ENCODE measurements at regions not wholly inside any gene's neighbourhood (a gene's known extent, or its start where the extent isn't known, plus 50 kb on each side); places are given as distances from the start of the nearest gene placed in this dataset.

GRCh38 chr14:104315625-104316024 lies 177.2 kb downstream of the KIF26A start (continued):
- no peak for TF ChIP-seq CTCF (conservative IDR thresholded peaks at IDR 0.05; ENCODE audit: low read depth in 2 of 2)
- no peak for TF ChIP-seq JUNB (IDR thresholded peaks at IDR 0.05; ENCODE audit: unreplicated experiment)
- TF ChIP-seq EZH2phosphoT487 (IDR thresholded peaks at IDR 0.05; ENCODE audit: unreplicated experiment) = no peak
- TF ChIP-seq ZNF114 (CRISPR knock-in tag; IDR thresholded peaks at IDR 0.05) = no peak
- no peak for TF ChIP-seq REST (IDR thresholded peaks at IDR 0.05; ENCODE audit: unreplicated experiment)
- TF ChIP-seq NANOG (IDR thresholded peaks at IDR 0.05; ENCODE audit: borderline replicate concordance) = no peak

GRCh38 chr14:104316121-104316722 lies 177.8 kb downstream of the KIF26A start:
- H3K36me3 ChIP-seq (ENCODE audit: insufficient read depth) = no peaks in the 10 kb centered on the region
- DNase-seq (ENCODE audit: low spot score) (no peak), ATAC-seq (no peak)
- no peaks in the 10 kb centered on the region for H3K4me1 ChIP-seq (ENCODE audit: insufficient read depth)
- H3K9me2 ChIP-seq (ENCODE audit: insufficient read depth) = no peaks in the 10 kb centered on the region; the same call in 1 of the 2 replicates
- H3K4me3 ChIP-seq = no peak overlapping the region
- Mint-ChIP-seq H3K36me3 (ENCODE audit: low read depth) (no peaks in the 10 kb centered on the region), H3K4me3 (no peak overlapping the region), H3K4me1 (no peaks in the 10 kb centered on the region), H3K27ac (no peak overlapping the region), H3K27me3 (ENCODE audit: insufficient read depth, low read depth, poor library complexity) (peaks cover 2% of the 10 kb centered on the region), H3K9me3 (peaks cover 3% of the 10 kb centered on the region; the same call in 1 of the 3 replicates)
- H3K27ac ChIP-seq (ENCODE audit: low read depth) = no peak overlapping the region
- H2AFZ ChIP-seq = no peak overlapping the region
- no peaks in the 10 kb centered on the region for H4K20me1 ChIP-seq (replicated peaks; ENCODE audit: insufficient read depth)
- no peaks in the 10 kb centered on the region for H3K79me2 ChIP-seq (replicated peaks; ENCODE audit: insufficient read depth)
- H3K4me2 ChIP-seq = no peak overlapping the region
- no peaks in the 10 kb centered on the region for H3K27me3 ChIP-seq (ENCODE audit: insufficient read depth)
- H3F3A ChIP-seq (replicated peaks; ENCODE audit: low read depth) = no peaks in the 10 kb centered on the region
- TF ChIP-seq CTCF (conservative IDR thresholded peaks at IDR 0.05; ENCODE audit: low read depth in 2 of 2) = no peak
- no peak for TF ChIP-seq EZH2phosphoT487 (IDR thresholded peaks at IDR 0.05; ENCODE audit: unreplicated experiment)
- no peak for TF ChIP-seq ZNF114 (CRISPR knock-in tag; IDR thresholded peaks at IDR 0.05)
- TF ChIP-seq, protein P1, sequence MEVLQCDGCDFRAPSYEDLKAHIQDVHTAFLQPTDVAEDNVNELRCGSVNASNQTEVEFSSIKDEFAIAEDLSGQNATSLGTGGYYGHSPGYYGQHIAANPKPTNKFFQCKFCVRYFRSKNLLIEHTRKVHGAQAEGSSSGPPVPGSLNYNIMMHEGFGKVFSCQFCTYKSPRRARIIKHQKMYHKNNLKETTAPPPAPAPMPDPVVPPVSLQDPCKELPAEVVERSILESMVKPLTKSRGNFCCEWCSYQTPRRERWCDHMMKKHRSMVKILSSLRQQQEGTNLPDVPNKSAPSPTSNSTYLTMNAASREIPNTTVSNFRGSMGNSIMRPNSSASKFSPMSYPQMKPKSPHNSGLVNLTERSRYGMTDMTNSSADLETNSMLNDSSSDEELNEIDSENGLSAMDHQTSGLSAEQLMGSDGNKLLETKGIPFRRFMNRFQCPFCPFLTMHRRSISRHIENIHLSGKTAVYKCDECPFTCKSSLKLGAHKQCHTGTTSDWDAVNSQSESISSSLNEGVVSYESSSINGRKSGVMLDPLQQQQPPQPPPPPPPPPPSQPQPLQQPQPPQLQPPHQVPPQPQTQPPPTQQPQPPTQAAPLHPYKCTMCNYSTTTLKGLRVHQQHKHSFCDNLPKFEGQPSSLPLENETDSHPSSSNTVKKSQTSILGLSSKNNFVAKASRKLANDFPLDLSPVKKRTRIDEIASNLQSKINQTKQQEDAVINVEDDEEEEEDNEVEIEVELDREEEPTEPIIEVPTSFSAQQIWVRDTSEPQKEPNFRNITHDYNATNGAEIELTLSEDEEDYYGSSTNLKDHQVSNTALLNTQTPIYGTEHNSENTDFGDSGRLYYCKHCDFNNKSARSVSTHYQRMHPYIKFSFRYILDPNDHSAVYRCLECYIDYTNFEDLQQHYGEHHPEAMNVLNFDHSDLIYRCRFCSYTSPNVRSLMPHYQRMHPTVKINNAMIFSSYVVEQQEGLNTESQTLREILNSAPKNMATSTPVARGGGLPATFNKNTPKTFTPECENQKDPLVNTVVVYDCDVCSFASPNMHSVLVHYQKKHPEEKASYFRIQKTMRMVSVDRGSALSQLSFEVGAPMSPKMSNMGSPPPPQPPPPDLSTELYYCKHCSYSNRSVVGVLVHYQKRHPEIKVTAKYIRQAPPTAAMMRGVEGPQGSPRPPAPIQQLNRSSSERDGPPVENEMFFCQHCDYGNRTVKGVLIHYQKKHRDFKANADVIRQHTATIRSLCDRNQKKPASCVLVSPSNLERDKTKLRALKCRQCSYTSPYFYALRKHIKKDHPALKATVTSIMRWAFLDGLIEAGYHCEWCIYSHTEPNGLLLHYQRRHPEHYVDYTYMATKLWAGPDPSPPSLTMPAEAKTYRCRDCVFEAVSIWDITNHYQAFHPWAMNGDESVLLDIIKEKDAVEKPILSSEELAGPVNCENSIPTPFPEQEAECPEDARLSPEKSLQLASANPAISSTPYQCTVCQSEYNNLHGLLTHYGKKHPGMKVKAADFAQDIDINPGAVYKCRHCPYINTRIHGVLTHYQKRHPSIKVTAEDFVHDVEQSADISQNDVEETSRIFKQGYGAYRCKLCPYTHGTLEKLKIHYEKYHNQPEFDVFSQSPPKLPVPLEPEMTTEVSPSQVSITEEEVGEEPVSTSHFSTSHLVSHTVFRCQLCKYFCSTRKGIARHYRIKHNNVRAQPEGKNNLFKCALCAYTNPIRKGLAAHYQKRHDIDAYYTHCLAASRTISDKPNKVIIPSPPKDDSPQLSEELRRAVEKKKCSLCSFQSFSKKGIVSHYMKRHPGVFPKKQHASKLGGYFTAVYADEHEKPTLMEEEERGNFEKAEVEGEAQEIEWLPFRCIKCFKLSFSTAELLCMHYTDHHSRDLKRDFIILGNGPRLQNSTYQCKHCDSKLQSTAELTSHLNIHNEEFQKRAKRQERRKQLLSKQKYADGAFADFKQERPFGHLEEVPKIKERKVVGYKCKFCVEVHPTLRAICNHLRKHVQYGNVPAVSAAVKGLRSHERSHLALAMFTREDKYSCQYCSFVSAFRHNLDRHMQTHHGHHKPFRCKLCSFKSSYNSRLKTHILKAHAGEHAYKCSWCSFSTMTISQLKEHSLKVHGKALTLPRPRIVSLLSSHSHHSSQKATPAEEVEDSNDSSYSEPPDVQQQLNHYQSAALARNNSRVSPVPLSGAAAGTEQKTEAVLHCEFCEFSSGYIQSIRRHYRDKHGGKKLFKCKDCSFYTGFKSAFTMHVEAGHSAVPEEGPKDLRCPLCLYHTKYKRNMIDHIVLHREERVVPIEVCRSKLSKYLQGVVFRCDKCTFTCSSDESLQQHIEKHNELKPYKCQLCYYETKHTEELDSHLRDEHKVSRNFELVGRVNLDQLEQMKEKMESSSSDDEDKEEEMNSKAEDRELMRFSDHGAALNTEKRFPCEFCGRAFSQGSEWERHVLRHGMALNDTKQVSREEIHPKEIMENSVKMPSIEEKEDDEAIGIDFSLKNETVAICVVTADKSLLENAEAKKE (CRISPR knock-in tag; IDR thresholded peaks at IDR 0.05) = no peak
- TF ChIP-seq ZNF331 (CRISPR knock-in tag; IDR thresholded peaks at IDR 0.05; ENCODE audit: low read depth) = no peak
- TF ChIP-seq JUNB (IDR thresholded peaks at IDR 0.05; ENCODE audit: unreplicated experiment) = no peak
- no peak for TF ChIP-seq NANOG (IDR thresholded peaks at IDR 0.05; ENCODE audit: borderline replicate concordance)
- TF ChIP-seq CREB1 (CRISPR knock-in tag; IDR thresholded peaks at IDR 0.05; ENCODE audit: low read depth) = no peak
- no peak for TF ChIP-seq STAT1 (IDR thresholded peaks at IDR 0.05; ENCODE audit: unreplicated experiment)

All from GM23338 (cell line).